ENCODE measurements at regions not wholly inside any gene's neighbourhood (a gene's known extent, or its start where the extent isn't known, plus 50 kb on each side); places are given as distances from the start of the nearest gene placed in this dataset.
"Not testable (repeated sequence)": the region's sequence is repeated elsewhere in the genome, so short reads cannot be mapped to it uniquely, and the experiment has no call there.

- no peaks in the 10 kb centered on the region for H3K9me3 ChIP-seq
- no peak overlapping the region for H3K4me3 ChIP-seq
- H3K27me3 ChIP-seq (replicated peaks; ENCODE audit: insufficient read depth), result no peaks in the 10 kb centered on the region
- no peaks in the 10 kb centered on the region for H3K36me3 ChIP-seq
- H3K27ac ChIP-seq, result no peak overlapping the region
- DNase-seq (ENCODE audit: low spot score), result no peak
- ATAC-seq (ENCODE audit: insufficient number of reproducible peaks, low FRiP score, low read depth), result no peak
- no peak for TF ChIP-seq CTCF (IDR thresholded peaks at IDR 0.05)
- no peaks in the 10 kb centered on the region for H3K4me1 ChIP-seq (ENCODE audit: control insufficient read depth in 1 of 2, low read depth in 2 of 2)
Measured at GRCh38 chr10:45144326-45145070, 143.8 kb downstream of the ZNF22 start.

- not testable (repeated sequence) for DNase-seq (ENCODE audit: low spot score); H3K9me3 ChIP-seq; H3K27ac ChIP-seq; H3K4me3 ChIP-seq; H3K36me3 ChIP-seq; ATAC-seq (ENCODE audit: insufficient number of reproducible peaks, low FRiP score, low read depth); H3K4me1 ChIP-seq (ENCODE audit: control insufficient read depth in 1 of 2, low read depth in 2 of 2); H3K27me3 ChIP-seq (replicated peaks; ENCODE audit: insufficient read depth)
Measured at GRCh38 chr10:45145143-45145542, 144.4 kb downstream of the ZNF22 start.

GRCh38 chr10:45147000-45147399 is 146.3 kb downstream of the ZNF22 start:
- Histone ChIP-seq H3K27ac (no peak overlapping the region), H3K4me3 (no peak overlapping the region)
- no peak for ATAC-seq (ENCODE audit: insufficient number of reproducible peaks, low FRiP score, low read depth)

GRCh38 chr10:45150997-45151396 is 150.3 kb downstream of the ZNF22 start:
- Histone ChIP-seq H3K4me3 (no peak overlapping the region), H3K27me3 (replicated peaks; ENCODE audit: insufficient read depth) (no peaks in the 10 kb centered on the region), H3K27ac (no peak overlapping the region), H3K4me1 (ENCODE audit: control insufficient read depth in 1 of 2, low read depth in 2 of 2) (no peaks in the 10 kb centered on the region), H3K9me3 (no peaks in the 10 kb centered on the region), H3K36me3 (no peaks in the 10 kb centered on the region)
- no peak for ATAC-seq (ENCODE audit: insufficient number of reproducible peaks, low FRiP score, low read depth)
- no peak for TF ChIP-seq CTCF (IDR thresholded peaks at IDR 0.05)
- DNase-seq (ENCODE audit: low spot score), result no peak

More at GRCh38 chr10:45147000-45147399, 146.3 kb downstream of the ZNF22 start:
- no peaks in the 10 kb centered on the region for H3K36me3 ChIP-seq
- DNase-seq (ENCODE audit: low spot score), result no peak
- no peaks in the 10 kb centered on the region for H3K9me3 ChIP-seq
- TF ChIP-seq CTCF (IDR thresholded peaks at IDR 0.05), result no peak
- no peaks in the 10 kb centered on the region for H3K27me3 ChIP-seq (replicated peaks; ENCODE audit: insufficient read depth)
- no peaks in the 10 kb centered on the region for H3K4me1 ChIP-seq (ENCODE audit: control insufficient read depth in 1 of 2, low read depth in 2 of 2)

- H3K9me3 ChIP-seq, result no peaks in the 10 kb centered on the region
- H3K36me3 ChIP-seq, result no peaks in the 10 kb centered on the region
- H3K4me1 ChIP-seq (ENCODE audit: control insufficient read depth in 1 of 2, low read depth in 2 of 2), result no peaks in the 10 kb centered on the region
- ATAC-seq (ENCODE audit: insufficient number of reproducible peaks, low FRiP score, low read depth), result no peak
- no peak overlapping the region for H3K27ac ChIP-seq
- H3K27me3 ChIP-seq (replicated peaks; ENCODE audit: insufficient read depth), result no peaks in the 10 kb centered on the region
- TF ChIP-seq CTCF (IDR thresholded peaks at IDR 0.05), result no peak
- DNase-seq (ENCODE audit: low spot score), result no peak
- H3K4me3 ChIP-seq, result no peak overlapping the region
Measured at GRCh38 chr10:45151467-45152214, 150.9 kb downstream of the ZNF22 start.
